Coronary artery (tissue), 2 donors: ENCODE measurements at regions not wholly inside any gene's neighbourhood (a gene's known extent, or its start where the extent isn't known, plus 50 kb on each side); places are given as distances from the start of the nearest gene placed in this dataset.

Experiments
- DNase-seq: peaks from one replicate; pipeline ENCODE4 v3.0.0-alpha.2; 2017; ENCODE audit warnings: low spot score
- H3K27ac ChIP-seq, 2 donors: fragments of 200-600 bp; sonication (generic); one replicate each; pipeline ENCODE4 v1.5.1; 2016 to 2019
- H3K4me3 ChIP-seq: fragments of 200-600 bp; sonication (generic); 2 replicates; pipeline ENCODE4 v1.5.1; 2016; ENCODE audit warnings: mild to moderate bottlenecking, moderate library complexity
- TF ChIP-seq, protein P1 (sequence below): fragments of 200-600 bp; sonication (generic); IDR thresholded peaks from one replicate; pipeline ENCODE4 v1.5.1; 2019; ENCODE audit warnings: antibody characterized with exemption

DNA sequence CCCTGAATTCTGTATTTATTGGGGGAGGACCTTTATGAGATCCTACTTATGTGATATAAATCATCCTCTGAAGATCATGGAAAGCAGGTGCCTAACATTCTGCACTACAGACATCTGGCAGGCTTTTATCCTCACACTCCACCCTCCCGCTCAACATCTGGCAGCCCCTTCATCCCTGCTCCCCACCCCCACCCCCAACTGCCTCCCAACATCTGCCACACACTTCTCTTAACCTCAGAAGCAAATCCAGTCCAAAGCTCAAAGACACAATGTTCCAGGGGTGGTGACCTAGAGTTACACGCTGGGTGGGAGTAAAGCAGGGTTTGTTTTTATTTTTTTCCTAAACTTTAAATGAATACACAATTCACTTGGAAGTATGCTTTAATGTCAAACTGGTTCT lies 184.5 kb upstream of the ATP11B start:
- no peak overlapping the region for H3K4me3 ChIP-seq
- DNase-seq, result no peak
- H3K27ac ChIP-seq, result no peak overlapping the region
- TF ChIP-seq, protein P1, sequence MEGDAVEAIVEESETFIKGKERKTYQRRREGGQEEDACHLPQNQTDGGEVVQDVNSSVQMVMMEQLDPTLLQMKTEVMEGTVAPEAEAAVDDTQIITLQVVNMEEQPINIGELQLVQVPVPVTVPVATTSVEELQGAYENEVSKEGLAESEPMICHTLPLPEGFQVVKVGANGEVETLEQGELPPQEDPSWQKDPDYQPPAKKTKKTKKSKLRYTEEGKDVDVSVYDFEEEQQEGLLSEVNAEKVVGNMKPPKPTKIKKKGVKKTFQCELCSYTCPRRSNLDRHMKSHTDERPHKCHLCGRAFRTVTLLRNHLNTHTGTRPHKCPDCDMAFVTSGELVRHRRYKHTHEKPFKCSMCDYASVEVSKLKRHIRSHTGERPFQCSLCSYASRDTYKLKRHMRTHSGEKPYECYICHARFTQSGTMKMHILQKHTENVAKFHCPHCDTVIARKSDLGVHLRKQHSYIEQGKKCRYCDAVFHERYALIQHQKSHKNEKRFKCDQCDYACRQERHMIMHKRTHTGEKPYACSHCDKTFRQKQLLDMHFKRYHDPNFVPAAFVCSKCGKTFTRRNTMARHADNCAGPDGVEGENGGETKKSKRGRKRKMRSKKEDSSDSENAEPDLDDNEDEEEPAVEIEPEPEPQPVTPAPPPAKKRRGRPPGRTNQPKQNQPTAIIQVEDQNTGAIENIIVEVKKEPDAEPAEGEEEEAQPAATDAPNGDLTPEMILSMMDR, result no peak

DNA sequence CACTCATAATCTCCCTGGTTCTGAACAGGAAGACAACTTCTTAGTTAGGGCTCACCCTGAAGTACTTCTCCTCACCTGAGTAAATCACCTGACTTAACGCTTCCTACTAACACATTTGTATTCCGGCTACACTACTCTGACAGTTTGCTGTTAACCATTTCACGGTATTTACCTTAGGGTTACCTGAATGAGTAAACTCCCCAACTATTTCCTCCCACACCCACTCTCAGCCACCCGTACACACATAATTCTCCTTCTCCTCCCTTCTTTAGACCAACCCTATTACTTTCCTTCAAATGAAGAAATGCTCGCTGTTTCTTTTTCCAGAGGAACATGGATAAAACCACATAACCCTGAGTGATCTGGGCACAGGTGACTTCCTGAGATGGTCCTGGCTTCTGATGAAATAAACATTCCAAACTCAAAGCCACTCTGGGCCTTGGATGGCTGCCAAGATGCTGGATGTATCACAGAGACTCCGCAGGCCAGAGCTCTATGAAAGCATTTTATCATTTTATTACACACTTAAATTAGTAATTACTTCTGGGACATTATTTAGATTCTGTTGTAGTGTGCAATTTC lies 183.6 kb upstream of the ATP11B start:
- DNase-seq, result no peak
- TF ChIP-seq, protein P1, result no peak

DNA sequence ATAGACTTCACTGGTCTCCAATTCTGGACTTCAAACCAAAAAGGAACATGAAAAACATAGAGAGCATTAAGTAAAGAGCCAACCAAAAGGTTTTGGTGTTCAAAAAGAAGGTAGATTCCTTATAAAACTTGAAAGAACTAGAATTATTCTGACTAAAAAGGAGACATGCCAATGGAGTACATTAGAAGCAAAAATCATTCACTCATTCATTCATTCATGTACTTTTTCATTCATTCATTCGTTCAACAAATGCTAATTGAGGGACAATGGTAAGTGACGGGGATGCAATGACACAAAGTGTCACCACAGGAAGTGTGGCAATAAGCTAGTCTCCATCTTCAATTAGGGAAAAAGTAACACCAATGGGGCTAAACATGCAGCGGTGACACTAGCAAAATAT lies 181.0 kb upstream of the ATP11B start:
- no peak overlapping the region for H3K27ac ChIP-seq
- TF ChIP-seq, protein P1, result no peak
- no peak for DNase-seq
- H3K4me3 ChIP-seq, result no peak overlapping the region

More for the DNA sequence above, 183.6 kb upstream of the ATP11B start:
- Histone ChIP-seq H3K27ac (no peak overlapping the region), H3K4me3 (no peak overlapping the region)

DNA sequence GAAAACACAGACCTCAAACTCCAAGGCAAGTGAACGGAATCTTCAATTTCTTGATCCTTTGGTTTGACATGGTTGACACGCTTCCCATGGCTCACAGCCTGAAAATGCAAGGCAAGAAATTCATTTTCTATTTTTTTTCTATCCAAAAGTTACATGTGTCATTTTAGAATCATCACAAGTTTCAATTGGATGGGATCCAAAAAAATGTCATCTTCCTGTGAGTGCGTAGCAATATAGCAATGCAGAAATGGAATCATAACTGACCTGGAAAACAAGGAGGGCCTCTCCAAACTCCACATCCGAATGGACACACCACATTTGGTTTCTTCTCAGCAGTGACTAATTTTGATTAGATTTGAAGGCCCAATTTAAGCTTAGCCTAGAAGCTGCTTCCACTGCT lies 175.8 kb upstream of the ATP11B start:
- TF ChIP-seq, protein P1, result no peak
- no peak overlapping the region for H3K27ac ChIP-seq
- H3K4me3 ChIP-seq, result no peak overlapping the region
- DNase-seq, result no peak

DNA sequence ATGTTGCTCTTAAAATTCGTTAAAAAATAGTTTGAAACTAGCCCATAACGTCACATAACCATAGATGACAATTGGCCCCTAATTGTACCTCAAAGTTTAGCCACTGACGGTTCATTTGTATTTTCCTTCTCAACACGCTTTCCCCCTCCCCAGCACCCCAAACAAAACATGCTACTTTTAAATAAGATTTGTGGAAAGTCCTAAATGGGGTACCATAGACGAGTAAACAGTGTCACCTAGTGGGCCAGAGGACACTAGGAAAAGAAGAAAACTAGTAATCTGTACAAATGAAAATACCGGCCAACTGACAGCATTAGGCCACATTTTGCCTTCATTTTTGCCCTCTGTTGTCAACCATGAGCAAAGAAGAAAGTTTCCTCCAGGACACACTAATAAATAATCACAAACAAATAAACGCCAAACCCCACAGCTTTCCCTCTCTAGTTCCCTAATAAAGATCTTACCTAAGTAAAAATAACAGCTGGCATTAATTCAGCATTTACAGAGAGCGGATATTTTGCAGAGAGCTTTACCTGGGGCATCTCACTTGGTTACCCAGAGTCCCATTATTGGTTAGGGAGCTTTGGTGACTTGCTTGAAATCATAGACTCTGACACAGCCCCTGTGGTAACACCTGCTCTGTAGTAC lies 175.1 kb upstream of the ATP11B start:
- Histone ChIP-seq H3K27ac (no peak overlapping the region), H3K4me3 (no peak overlapping the region)
- DNase-seq, result no peak
- TF ChIP-seq, protein P1, result no peak

DNA sequence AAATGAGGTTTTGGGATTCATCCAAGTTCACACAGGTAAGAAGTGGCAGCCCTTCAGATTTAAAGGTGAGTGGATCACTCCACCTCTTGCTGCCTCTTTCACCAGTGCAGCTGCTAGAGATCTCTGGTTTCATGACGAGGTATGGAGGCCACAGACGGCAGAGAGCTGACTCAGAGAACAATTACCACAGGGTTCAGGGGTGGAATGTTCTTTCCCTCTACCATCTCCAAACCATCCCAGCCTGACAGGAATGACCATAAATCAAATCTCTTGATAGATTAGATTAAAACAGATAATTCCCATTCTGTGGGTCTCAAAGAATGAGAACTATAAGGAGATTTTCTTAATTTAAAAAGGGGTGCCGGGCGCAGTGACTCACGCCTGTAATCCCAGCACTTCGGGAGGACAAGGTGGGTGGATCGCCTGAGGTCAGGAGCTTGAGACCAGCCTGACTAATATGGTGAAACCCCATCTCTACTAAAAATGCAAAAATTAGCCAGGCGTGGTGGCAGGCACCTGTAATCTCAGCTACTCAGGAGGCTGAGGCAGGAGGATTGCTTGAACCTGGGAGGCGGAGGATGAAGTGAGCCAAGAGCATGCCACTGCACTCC lies 174.2 kb upstream of the ATP11B start:
- no peak for DNase-seq
- TF ChIP-seq, protein P1, result no peak
- no peak overlapping the region for H3K4me3 ChIP-seq
- no peak overlapping the region for H3K27ac ChIP-seq
